ENCODE measurements at regions not wholly inside any gene's neighbourhood (a gene's known extent, or its start where the extent isn't known, plus 50 kb on each side); places are given as distances from the start of the nearest gene placed in this dataset.

GRCh38 chr5:163312598-163312997 lies 124.8 kb upstream of the CCNG1 start:
- TF ChIP-seq, protein P1, sequence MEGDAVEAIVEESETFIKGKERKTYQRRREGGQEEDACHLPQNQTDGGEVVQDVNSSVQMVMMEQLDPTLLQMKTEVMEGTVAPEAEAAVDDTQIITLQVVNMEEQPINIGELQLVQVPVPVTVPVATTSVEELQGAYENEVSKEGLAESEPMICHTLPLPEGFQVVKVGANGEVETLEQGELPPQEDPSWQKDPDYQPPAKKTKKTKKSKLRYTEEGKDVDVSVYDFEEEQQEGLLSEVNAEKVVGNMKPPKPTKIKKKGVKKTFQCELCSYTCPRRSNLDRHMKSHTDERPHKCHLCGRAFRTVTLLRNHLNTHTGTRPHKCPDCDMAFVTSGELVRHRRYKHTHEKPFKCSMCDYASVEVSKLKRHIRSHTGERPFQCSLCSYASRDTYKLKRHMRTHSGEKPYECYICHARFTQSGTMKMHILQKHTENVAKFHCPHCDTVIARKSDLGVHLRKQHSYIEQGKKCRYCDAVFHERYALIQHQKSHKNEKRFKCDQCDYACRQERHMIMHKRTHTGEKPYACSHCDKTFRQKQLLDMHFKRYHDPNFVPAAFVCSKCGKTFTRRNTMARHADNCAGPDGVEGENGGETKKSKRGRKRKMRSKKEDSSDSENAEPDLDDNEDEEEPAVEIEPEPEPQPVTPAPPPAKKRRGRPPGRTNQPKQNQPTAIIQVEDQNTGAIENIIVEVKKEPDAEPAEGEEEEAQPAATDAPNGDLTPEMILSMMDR (IDR thresholded peaks at IDR 0.05; ENCODE audit: low read length), result no peak
- TF ChIP-seq EZH2 (IDR thresholded peaks at IDR 0.05; ENCODE audit: borderline replicate concordance, low read length), result no peak

All from OCI-LY1 (cell line).